Thoracic aorta (tissue), 2 donors: ENCODE measurements at regions not wholly inside any gene's neighbourhood (a gene's known extent, or its start where the extent isn't known, plus 50 kb on each side); places are given as distances from the start of the nearest gene placed in this dataset.

Experiments used
- ATAC-seq: fragments of 150-250 bp; one replicate; pipeline ENCODE4 v1.8.0; 2017; ENCODE audit warnings: low read depth; ENCODE audit not compliant: insufficient number of reproducible peaks, low FRiP score
- DNase-seq: peaks from one replicate; pipeline ENCODE4 v3.0.0-alpha.2; 2020; ENCODE audit warnings: low spot score
- H3K27ac ChIP-seq, 2 donors: fragments of 200-600 bp; sonication (generic); 1 replicate in 1 of 2; 2 replicates in 1 of 2; pipeline ENCODE4 v1.5.1; 2016; ENCODE audit warnings: mild to moderate bottlenecking in 2 of 2, moderate library complexity in 2 of 2
- H3K27me3 ChIP-seq: fragments of 200-600 bp; sonication (generic); replicated peaks from 2 replicates; pipeline ENCODE4 v1.6.0; 2016; ENCODE audit warnings: mild to moderate bottlenecking; ENCODE audit not compliant: insufficient read depth
- H3K36me3 ChIP-seq: fragments of 200-600 bp; sonication (generic); one replicate; pipeline ENCODE4 v1.5.1; 2016
- H3K4me1 ChIP-seq, 2 donors: fragments of 200-600 bp; sonication (generic); 1 replicate in 1 of 2; 2 replicates in 1 of 2; pipeline versions ENCODE4 v1.5.1 to v1.6.0; 2016; ENCODE audit warnings: low read depth in 2 of 2, mild to moderate bottlenecking in 1 of 2; ENCODE audit not compliant: control insufficient read depth in 1 of 2
- H3K4me3 ChIP-seq: fragments of 200-600 bp; sonication (generic); 2 replicates; pipeline ENCODE4 v1.5.1; 2016; ENCODE audit warnings: mild to moderate bottlenecking
- H3K9me3 ChIP-seq: fragments of 200-600 bp; sonication (generic); 2 replicates; pipeline ENCODE4 v1.5.1; 2016
- CTCF ChIP-seq: fragments of 200-600 bp; sonication (generic); IDR thresholded peaks from one replicate; pipeline ENCODE4 v1.5.1; 2019; ENCODE audit warnings: antibody characterized with exemption

DNA sequence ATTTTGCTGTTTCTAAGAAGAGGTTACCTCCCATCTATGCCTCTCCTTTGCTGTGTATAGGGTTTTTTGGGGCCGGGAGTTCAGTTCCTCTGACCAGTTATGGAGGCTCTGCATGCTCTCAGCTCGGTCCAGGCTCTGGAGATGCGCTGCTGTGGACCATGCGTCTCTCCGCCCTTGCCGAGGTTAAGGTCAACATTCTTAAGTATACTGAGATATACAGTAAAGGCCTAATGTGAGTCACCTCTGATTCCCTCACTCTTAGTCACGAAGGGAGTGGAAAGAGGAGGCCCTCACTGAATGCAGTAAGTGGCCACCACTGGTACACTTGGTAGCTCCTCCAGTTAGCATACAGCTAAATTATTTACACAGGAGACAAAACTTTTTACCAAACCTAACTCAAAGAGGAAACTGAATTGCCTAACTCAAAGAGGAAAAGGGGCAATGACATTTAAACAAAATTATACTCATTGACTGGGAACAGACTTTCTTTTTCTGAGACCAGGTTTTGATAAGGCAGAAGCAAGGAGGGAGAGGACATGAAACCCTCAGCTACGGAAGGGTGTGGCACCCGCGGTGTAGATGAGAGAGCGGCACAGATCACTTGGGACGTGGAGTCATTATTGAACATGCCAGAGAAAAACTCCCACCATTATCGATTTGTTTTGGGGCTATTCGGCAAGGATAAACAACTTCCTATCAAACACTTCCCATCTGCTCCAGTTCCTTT is 98.7 kb downstream of the COPS8 start:
- no peak for TF ChIP-seq CTCF
- Histone ChIP-seq H3K4me1 (no peaks in the 10 kb centered on the region), H3K9me3 (no peaks in the 10 kb centered on the region), H3K27me3 (no peaks in the 10 kb centered on the region), H3K36me3 (no peaks in the 10 kb centered on the region), H3K4me3 (no peak overlapping the region), H3K27ac (no peak overlapping the region)
- DNase-seq = no peak
- ATAC-seq = no peak

DNA sequence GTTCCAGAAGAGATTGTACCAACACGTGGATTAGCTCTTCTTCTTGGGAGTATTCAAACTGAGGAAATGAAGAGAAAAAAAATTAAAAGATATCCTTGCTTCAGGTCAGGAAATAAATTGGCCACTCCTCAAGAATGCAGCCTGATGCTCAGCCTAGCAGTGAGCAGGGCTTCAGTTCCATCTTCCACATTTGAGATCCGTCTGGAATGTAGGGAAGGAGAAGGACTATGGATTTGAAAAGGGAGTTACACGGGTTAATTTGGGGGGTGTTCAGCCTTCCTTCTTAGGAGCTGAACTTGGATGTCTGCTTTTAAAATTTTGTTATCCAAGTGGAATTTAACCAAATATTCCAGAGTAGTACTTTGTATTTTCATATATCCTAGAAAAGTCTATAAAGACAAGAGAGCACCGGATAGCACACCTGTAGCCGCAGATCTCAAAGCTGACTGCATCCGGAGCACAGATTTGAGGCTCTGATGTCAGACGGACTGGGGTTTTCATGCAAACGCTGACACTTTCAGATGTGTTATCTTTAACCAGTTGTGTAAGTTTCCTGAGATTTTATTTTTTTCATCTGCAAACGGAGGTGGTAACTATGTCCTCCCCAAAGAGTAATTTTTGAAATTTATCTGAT is 99.3 kb downstream of the COPS8 start:
- Histone ChIP-seq H3K36me3 (no peaks in the 10 kb centered on the region), H3K27ac (no peak overlapping the region), H3K27me3 (no peaks in the 10 kb centered on the region), H3K4me1 (no peaks in the 10 kb centered on the region), H3K4me3 (no peak overlapping the region), H3K9me3 (no peaks in the 10 kb centered on the region)
- TF ChIP-seq CTCF = no peak
- ATAC-seq (no peak), DNase-seq (no peak)

DNA sequence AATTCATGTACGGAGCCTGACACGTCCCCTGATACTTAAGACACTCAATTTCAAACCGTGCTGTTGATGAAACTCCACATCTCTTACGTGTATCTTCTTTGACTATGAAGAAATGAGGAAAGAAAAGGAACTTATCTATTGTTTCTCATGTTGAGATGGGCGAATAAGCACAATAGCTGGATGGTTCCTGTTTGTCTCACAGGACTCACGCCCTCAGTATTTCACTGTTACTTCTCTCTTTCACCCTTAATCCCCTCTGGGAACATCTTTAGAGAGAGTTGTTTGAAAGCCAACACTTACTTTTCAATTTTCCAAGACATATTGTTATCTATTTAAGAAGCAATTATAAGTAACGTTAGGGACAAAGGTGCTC is 99.8 kb downstream of the COPS8 start:
- no peaks in the 10 kb centered on the region for H3K9me3 ChIP-seq
- TF ChIP-seq CTCF = no peak
- no peaks in the 10 kb centered on the region for H3K36me3 ChIP-seq
- no peak for DNase-seq
- no peak overlapping the region for H3K4me3 ChIP-seq
- ATAC-seq = no peak
- H3K4me1 ChIP-seq = no peaks in the 10 kb centered on the region
- no peak overlapping the region for H3K27ac ChIP-seq
- H3K27me3 ChIP-seq = no peaks in the 10 kb centered on the region

DNA sequence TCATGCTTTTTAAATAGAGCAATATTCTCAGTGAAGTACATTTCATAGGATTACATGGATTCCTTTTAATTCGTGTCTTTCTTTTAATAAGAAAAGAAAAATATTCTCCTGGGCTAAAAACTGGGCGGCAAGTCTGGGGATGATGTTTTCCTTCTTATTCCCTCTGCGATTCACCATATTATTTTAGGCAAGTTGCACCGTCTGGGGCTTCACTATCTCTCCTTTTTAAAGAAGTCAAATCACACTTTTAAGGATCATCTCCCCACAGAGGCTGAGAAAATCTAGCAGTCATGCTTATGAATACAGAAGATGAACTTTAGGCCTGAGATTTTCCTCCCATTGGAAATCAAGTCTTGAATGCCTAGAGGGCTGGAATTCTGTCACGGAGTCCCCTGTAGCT is 104.1 kb downstream of the COPS8 start:
- Histone ChIP-seq H3K36me3 (no peaks in the 10 kb centered on the region), H3K4me1 (no peaks in the 10 kb centered on the region), H3K27ac (no peak overlapping the region), H3K27me3 (no peaks in the 10 kb centered on the region), H3K4me3 (no peak overlapping the region), H3K9me3 (no peaks in the 10 kb centered on the region)
- DNase-seq (no peak), ATAC-seq (no peak)
- no peak for TF ChIP-seq CTCF

GRCh38 chr2:237190966-237191713 is 105.5 kb downstream of the COPS8 start:
- no peaks in the 10 kb centered on the region for H3K27me3 ChIP-seq
- TF ChIP-seq CTCF = no peak
- H3K27ac ChIP-seq = no peak overlapping the region
- H3K4me3 ChIP-seq = no peak overlapping the region
- no peaks in the 10 kb centered on the region for H3K4me1 ChIP-seq
- H3K36me3 ChIP-seq = no peaks in the 10 kb centered on the region
- H3K9me3 ChIP-seq = no peaks in the 10 kb centered on the region
- ATAC-seq (no peak), DNase-seq (no peak)
